Testis (tissue), 2 donors: ENCODE measurements at regions not wholly inside any gene's neighbourhood (a gene's known extent, or its start where the extent isn't known, plus 50 kb on each side); places are given as distances from the start of the nearest gene placed in this dataset.

Experiments used
- POLR2A ChIP-seq: fragments of 450-650 bp; IDR thresholded peaks from one replicate; pipeline ENCODE4 v1.6.1; 2017; ENCODE audit warnings: antibody characterized with exemption, mild to moderate bottlenecking, moderate library complexity
- TF ChIP-seq, protein P1 (sequence below), 3 experiments: fragments of 450-650 bp in 2 of 3; fragments of 200-600 bp in 1 of 3; sonication (generic) in 1 of 3; IDR thresholded peaks; one replicate each; pipeline ENCODE4 v1.5.1; 2016 to 2019; ENCODE audit warnings: antibody characterized with exemption in 3 of 3, mild to moderate bottlenecking in 2 of 3, moderate library complexity in 1 of 3

DNA sequence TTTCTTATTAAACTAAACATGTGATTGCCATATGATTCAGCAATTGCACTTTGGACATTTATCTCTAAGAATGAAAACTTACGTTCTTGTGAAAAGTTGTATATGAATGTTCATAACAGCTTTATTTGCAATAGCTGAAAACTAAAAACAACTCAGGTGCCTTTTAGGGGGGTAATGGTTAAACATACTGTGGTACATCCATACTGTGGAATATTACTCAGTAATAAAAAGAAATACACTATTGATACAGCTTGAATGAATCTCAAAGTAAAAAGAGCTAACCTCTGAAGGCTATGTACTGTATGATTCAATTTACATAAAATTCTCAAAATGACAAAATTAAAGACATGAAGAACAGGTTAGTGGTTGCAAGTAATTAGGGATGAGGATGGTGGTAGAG lies 339.5 kb upstream of the PAPPA start:
- TF ChIP-seq, protein P1, sequence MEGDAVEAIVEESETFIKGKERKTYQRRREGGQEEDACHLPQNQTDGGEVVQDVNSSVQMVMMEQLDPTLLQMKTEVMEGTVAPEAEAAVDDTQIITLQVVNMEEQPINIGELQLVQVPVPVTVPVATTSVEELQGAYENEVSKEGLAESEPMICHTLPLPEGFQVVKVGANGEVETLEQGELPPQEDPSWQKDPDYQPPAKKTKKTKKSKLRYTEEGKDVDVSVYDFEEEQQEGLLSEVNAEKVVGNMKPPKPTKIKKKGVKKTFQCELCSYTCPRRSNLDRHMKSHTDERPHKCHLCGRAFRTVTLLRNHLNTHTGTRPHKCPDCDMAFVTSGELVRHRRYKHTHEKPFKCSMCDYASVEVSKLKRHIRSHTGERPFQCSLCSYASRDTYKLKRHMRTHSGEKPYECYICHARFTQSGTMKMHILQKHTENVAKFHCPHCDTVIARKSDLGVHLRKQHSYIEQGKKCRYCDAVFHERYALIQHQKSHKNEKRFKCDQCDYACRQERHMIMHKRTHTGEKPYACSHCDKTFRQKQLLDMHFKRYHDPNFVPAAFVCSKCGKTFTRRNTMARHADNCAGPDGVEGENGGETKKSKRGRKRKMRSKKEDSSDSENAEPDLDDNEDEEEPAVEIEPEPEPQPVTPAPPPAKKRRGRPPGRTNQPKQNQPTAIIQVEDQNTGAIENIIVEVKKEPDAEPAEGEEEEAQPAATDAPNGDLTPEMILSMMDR (IDR thresholded peaks at IDR 0.05): no peak
- no peak for TF ChIP-seq POLR2A
